Stimulated activated CD4-positive, alpha-beta T cell treated with anti-CD3 and anti-CD28 coated beads, Interleukin-1b, Interleukin-23, amount 100 ng/mL, for 24 hours (primary cell): ENCODE measurements at regions not wholly inside any gene's neighbourhood (a gene's known extent, or its start where the extent isn't known, plus 50 kb on each side); places are given as distances from the start of the nearest gene placed in this dataset.
"Not testable (repeated sequence)": the region's sequence is repeated elsewhere in the genome, so short reads cannot be mapped to it uniquely, and the experiment has no call there.

Experiments
- DNase-seq, 4 experiments: peaks; one replicate each; pipeline ENCODE4 v3.0.0-alpha.2; 2020; ENCODE audit warnings: low read depth in 4 of 4, low spot score in 1 of 4

DNA sequence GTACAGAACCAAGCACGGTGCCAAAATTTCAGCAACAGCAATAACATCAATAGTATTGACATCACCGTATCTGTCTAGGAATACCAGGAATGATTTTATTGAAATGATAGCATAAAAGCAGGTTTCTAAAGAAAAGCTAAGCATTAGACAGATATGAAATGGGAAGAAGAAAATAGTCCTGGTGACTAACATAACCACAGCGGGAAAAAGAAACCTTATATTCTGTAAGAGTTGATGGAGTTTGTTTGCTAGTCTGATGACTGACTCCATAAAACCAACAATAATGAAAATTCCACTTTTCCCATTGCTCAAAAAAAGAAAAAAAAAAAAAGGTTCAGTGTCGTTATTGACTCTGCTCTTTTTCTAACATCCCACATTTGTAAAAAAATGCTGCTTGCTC, 668.3 kb downstream of the IPMK start:
- DNase-seq, result no peak

DNA sequence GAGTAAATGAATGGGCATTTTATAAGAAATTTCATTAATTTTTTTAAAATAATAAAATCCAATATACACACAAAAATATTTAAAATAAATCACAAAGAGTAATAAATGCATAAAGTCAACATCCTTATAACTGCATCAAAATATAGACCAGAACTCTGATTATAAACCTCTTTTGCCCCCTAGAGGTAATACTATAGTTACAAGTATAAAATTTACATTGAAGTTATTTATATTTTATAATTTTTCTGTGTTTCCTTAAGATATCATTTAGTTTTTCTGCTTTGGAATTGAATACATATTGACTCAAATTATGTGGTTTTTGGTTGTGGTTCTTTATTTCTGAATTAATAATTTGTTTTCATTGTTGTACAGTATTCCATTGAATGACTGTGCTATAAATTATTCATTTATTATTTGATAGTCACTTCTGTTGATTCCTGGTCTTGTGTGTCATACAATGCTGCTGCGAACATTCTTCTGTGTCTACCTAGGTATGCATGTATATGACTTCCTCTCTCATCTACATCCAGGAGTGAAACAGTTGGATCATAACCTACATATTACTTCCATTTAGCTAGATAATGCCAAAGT, 673.6 kb downstream of the IPMK start:
- DNase-seq, result no peak

DNA sequence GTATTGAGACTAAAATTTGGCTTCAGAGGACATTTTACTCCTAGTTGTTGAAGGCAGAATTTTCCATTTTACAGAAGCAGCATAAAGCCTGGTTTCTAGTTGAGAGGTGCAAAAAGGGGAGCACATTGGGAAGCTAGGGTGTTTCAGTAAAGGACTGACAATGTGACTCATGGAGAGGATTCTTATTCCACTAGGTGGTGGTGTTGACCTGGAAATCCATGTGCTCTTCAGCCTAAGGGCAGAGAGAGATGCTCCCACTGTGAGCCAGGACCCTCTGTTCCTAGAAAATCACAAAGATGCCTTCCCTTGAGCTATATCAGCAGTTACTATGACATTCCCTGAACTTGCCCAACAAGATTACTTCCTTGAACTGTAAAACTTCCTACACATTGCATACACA, 687.8 kb downstream of the IPMK start:
- DNase-seq, result no peak

DNA sequence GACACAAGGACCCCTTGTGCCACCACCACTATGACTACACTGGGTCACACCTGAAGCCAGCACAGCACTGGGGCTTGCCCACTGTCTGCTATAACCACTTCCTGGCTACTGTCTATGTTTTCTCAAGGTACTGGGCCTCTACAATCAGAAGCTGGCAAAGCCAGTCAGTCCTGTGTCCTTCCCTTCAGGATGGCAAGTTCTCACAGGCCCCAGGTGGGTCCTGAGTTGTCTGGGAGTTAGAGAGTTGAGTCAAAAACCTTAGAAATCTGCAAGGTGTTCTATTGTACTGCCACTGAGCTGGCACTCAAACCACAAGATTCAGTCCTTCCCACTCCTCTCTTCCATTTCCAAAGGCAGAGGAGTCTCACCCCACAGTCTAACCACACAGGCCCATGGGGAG, 705.5 kb downstream of the IPMK start:
- DNase-seq, result no peak

DNA sequence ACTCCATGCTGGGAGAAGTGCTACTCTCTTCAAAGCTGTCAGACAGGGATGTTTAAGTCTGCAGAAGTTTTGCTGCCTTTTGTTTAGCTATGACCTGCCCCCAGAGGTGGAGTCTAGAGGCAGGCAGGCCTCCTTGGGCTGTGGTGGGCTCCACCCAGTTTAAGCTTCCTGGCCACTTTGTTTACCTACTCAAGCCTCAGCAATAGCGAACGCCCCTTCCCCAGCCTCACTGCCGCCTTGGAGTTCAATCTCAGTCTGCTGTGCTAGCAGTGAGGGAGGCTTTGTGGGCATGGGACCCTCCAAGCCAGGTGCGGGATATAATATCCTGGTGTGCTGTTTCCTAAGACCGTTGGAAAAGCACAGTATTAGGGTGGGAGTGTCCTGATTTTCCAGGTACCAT, 715.9 kb downstream of the IPMK start:
- not testable (repeated sequence) for DNase-seq

DNA sequence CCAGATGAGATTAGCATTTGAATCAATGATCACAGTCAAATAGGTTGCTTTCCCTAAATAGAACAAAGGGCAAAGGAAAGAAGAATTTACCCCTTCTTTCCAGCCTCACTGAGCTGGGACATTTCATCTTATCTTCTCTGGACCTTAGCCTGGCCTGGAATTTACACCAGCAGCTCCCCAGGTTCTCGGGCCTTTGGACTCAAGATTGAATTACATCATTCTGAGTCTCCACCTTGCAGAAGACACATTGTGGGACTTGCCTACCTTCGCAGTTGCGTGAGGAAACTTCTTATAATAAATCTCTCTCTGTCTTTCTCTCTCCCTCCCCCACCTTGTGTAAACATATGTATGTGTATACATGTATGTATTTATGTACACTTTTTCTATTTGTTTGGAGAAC, 732.4 kb downstream of the IPMK start:
- DNase-seq, result no peak

DNA sequence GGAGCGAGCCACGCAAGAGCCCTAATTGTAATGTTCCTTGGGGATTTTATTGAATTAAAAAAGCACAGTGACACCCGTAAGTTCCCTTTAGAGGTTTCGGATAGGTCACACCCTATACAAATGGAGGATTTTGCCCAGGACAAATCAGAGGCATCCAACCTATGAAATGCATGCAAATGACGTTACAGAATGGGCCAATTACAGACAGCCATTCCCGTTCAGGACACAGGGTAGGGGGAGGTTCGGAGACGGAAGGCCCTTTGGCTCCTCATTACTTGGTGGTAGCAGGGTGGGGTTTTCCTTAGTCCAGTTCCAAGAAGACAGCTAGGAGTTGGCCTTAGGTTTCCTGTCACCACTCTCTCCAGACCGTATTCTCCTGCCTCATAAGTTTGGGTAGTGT, 754.1 kb downstream of the IPMK start:
- DNase-seq, result no peak

DNA sequence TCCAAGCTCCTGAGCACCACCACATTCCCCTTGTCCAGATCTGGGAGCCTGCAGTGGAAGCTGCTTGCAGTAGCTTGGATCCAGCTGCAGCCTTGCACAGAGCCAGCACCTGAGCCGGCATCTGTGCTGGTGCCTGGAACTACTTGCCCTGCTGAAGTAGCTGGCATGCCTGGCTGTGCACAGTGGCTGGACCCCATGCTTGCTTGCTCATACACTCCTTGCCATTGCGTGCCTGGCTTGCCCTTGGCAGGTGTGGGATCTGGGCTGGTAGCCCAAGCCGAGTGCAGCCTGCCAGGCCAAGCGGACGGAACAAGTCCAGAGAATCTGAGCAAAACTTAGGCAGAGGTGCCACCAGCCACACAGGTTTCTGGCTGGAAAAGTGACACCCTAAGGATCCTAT, 759.9 kb downstream of the IPMK start:
- DNase-seq, result no peak

DNA sequence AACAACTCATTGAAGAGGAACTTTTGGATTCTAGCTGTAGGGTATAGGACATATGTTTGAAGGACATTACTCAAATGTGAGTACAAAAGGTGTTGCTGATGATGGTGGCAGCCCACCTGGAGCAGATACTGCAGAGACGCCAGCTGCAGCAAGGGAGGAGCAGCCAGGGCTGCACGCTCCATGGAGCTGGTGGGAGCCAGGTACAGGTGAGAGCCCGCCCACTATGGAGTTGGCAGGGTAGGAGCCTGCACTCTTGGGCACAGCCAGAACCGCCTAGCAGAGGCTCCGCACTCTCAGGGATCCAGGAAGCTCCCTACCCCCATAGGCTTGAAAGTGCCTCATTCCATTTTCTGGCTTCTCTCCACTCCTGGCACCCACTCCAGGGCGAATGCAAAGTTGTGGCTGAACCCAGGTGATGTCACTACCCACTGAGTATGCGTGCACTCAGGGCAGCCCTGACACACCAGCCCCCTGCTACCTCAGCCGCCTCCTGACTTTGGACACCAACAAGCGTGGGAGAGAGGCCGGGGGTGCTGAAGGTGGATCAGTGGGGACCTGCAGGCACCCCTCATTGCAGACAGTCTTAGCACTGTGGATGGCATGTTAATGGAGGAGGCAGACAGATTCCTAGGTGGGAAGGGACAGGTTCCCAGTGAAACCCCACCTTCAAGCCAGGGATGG, 761.1 kb downstream of the IPMK start:
- no peak for DNase-seq

DNA sequence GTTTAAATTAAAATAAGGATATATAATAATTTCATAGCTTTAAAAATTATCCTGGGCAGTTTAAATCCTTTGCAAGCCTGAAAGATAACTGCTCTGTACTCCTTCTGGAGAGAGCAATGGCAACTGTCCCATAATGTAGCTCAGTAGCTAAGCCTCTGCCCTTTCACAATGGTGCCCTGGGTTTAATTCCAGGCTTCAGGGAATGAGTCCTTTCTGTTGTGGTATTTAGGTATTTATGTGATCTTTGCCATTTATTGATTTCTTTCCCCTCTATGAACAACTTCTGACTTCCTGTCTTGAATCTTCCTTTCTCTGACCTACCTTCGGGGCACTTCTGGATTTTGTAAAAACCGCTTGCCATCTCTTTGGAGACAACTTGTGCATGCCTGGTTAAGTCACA, 773.2 kb downstream of the IPMK start:
- DNase-seq, result no peak

DNA sequence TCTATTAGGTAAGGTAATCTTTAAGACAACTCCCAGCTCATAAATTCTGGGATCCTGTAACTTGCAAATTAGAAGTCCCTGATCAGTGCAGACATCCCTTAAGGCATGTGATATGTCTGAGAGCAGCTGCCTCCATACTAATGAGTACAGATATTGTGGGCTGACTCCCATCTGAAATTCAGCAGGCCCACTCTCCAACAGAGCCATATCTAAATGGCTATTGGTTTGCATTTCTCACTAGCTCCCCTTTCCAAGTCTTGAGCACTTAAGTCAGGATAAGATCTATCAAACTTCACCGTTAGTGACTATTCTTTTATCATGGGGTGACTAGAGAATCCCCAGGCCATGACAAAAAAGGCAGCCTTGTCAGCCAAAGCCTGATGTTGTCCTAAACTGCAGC, 785.4 kb downstream of the IPMK start:
- DNase-seq, result no peak

DNA sequence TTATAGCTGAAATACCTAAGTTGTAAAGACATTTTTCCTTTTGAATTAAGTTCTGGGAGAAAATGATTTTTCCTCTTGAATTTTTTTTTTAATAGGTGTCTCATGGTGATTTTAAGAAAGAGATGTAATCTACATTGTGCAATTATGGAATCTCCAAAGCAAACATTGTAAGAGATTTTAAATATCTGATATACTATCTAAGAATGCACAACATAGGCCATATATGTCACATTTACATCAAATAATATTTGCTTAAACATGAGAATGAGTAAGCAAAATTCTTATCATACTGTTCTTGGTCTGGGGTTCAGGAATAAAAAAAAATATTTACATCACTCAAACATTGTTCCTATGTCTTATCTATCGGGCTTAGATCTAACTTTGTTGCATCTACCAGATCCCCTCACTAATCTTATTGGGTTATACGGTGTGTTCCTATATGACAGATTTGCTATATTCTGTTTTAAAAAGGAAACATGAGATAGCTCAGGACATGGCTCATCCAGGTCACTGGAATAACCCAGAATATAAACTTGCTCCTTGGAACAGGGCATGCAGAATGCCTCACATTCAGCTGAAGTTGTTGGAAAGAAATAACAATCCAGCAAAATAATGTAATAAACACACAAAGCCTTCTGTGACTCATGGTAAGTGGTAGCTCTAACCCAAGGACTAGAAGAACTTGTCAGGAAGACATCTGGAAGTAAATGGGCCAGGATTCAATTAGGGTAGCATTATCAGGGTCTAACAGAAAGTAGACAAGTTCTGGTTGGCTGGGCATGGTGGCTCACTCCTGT, 794.7 kb downstream of the IPMK start:
- no peak for DNase-seq

DNA sequence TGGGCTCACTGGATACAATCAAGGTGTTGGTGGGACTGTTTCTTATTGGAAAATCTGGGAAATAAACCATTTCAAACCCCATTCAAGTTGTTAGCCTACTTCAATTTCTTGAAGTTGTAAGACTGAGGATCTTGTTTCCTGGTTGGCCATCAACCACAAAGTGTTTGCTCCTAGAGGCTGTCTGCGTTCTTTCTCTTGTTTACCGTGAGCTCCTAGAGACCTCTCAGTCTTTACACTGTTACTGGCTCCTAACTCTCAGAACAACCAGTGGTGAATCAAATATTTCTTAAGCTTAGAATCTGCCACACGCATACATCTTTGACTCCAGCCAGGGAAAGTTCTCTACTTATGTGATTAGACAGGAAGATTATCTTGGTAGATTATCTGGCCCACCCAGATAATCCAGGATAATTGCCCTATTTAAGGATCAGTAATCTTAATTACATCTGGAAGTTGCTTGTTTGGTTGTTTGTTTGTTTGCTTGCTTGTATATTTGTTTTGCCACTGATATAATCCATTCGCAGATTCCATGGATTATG, 798.7 kb downstream of the IPMK start:
- DNase-seq, result no peak

DNA sequence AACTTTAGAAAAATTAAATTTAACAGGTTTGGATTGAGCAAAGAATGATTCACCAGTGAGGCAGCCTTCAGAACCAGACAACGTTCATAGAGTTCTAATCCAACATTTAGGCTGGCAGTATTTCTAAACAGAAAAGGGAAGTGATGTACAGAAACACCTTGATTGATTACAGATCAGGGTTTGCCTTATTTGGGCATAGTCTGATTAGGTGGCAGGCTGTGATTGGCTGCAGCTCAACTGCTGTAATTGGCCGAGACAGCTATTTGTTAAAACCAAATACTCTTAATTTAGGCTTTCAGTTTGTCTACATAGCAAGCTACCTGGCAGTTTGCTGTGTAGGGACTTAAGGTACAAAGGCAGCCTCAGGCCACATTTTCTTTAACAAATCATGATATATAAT, 802.5 kb downstream of the IPMK start:
- DNase-seq, result no peak

DNA sequence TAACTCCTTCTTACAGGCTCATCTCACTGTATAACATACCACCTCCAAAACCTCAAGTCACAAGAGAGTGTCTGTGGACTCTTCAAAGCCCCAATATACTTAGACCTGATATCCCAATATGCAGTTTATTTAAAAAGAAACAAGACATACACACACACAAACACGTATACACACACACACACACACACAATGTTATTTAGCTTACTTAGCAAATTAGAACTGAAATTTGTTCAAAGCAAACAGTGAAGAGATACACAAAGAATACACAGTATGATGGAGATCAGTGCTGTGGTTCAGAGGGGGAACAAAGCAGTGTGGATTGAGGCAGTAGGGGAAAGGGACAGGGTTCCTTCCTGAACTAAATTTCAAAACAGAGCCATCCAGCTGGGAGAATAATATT, 807.2 kb downstream of the IPMK start:
- no peak for DNase-seq

DNA sequence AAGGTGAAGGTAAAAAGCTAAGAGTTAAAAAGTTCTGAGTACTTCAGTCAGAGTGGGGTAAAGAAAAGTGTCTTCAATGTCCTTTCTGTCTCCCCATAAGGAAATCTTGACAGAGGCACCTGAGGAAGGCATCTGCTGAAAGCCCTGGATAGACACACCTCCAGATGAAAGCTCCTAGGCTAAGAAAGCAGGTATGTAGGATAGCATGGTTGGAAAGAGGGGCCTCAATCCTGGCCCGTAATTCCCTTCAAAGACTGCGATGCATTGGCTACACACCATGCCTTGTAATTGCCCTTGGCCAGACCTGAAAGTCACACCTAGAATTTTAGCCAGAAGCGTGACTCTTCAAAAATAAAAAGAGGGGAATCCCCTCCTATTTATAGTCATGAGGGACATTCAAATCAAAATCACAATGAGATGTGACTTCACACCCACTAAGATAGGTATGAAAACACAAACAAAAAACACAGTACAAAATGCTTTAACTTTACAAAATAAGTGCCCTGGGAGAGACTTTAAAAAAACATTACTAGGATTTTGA, 809.7 kb downstream of the IPMK start:
- DNase-seq, result no peak

DNA sequence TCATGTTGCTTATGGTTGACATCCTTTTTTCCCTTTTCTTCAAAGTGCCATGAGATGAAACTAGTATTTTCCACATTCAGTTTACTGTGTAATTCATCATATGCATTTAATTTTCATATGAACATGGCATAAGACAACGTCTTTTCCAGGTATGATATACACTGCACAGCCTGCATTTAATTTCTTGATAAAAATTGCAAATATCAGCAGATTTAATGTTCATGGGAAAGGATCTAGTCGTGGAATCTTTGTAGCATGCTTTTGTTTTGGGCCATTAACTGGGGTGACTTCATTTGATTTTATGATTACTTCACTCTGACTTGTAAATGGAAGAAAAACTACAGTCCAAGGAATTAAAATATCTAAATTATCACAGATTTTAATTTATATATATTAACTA, 837.3 kb downstream of the IPMK start:
- DNase-seq, result no peak

DNA sequence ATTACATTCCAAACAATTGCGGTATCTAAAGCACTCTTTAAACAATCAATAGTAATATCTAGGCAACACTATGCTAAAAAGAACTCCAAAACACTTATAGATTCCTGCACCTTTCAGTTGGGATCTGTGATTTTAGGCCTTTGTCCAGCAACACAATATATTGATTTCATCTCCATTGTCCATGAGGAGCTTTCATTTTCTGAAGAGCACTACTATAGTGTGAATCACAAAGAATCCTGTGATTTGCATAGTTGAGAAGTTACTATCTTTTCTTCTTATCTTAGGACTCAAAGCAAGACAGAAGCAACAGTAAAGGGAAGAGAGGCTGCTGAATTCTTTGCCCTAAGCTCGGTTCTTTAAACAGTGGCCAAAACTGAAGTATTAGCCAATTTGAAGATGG, 846.8 kb downstream of the IPMK start:
- DNase-seq, result no peak

DNA sequence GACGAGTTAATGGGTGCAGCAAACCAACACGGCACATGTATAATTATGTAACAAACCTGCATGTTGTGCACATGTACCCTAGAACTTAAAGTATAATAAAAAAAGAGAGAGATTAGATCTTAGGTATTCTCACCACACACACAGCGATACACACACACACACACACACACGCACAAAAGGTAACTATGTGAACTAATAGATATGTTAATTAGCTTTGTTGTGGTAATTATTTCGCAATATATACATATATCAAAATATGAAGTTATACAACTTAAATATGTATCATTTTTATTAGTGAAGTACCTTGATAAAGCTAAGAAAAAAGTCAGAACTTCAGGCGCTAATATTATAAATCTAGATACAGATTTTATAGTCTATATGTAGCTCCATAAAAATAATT, 849.2 kb downstream of the IPMK start:
- DNase-seq, result no peak

DNA sequence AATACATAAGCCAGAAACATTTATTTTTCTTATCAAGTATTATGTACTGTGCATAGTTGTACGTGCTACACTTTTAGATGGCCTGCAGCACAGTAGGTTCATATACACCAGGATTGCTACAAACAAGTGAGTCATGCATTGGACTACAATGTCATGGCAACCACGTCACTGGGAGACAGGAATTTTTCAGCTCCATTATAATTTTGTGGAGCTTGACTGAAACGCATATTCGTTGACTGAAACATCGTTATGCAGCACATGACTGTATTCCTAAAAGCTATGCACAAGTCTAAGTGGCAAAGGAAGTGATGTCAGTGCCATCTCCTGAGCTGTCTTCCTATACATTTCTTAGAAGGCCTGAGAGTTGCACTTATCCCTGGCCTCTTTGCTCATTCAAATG, 871.8 kb downstream of the IPMK start:
- no peak for DNase-seq

DNA sequence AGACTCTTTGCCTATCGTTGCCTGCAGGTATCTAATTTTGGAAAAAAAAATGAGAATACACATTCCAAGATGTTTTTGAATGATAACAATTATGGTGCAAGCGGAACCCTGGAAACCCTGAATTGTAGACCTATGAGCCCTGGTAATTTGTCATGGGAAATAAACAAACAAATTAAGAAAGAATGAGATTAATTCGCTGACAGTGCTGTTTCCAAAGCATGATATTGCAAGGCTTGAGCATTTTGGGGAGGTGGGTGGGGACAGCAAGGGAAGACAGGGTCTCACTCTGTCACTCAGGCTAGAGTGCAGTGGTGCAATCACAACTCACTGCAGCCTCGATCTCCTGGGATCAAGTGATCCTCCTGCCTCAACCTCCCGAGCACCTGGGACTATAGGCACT, 900.3 kb downstream of the IPMK start:
- no peak for DNase-seq

DNA sequence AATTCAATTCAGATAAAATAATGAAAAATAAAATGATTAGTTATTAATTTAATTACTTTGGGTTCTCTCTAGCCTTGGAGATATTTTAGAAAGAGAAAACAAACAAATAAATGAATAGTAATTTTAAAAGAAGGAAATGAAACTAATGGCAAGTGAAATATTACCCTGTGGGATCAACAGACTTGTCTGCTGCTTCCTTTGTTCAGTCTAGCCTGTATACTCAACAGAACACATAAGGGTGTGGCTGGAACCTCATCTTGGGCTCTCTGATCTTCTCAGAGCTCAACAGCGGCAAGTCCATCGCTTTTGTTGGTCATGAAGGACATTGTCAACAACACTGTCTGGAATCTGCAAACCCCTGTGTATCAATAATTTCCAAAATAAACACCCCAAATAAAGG, 904.9 kb downstream of the IPMK start:
- DNase-seq, result no peak
